GM12873 (cell line): ENCODE measurements at regions not wholly inside any gene's neighbourhood (a gene's known extent, or its start where the extent isn't known, plus 50 kb on each side); places are given as distances from the start of the nearest gene placed in this dataset.
A peak's percentile ranks its signal among the peaks of the same experiment; 100 is the strongest.

Experiments used
- TF ChIP-seq, protein P1 (sequence below): IDR thresholded peaks from 2 replicates; pipeline ENCODE4 v1.5.1; 2012; ENCODE audit warnings: low read depth, mild to moderate bottlenecking, moderate library complexity, low read length, control low read depth; ENCODE audit not compliant: insufficient read depth; ENCODE audit errors: missing control alignments

DNA sequence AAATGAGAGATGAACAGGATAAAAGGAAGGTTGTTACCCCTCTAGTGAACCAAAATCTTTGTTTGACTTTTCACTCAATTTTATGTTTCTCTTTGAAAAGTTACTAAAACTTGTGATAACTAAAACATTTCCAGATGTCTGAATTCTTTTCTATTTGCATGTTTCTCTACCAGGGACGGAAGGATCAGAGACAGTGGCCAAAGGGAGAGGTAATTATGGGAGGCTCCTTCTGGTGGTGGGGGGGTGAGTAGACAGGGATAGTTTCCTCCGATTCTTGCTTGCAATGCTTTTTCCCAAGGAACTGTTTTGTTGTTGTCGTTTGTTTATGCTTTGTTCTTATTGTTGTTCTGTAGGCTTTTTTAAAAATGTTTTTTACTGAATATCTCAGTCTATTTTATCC, 374.8 kb downstream of the INHBA start:
- TF ChIP-seq, protein P1, sequence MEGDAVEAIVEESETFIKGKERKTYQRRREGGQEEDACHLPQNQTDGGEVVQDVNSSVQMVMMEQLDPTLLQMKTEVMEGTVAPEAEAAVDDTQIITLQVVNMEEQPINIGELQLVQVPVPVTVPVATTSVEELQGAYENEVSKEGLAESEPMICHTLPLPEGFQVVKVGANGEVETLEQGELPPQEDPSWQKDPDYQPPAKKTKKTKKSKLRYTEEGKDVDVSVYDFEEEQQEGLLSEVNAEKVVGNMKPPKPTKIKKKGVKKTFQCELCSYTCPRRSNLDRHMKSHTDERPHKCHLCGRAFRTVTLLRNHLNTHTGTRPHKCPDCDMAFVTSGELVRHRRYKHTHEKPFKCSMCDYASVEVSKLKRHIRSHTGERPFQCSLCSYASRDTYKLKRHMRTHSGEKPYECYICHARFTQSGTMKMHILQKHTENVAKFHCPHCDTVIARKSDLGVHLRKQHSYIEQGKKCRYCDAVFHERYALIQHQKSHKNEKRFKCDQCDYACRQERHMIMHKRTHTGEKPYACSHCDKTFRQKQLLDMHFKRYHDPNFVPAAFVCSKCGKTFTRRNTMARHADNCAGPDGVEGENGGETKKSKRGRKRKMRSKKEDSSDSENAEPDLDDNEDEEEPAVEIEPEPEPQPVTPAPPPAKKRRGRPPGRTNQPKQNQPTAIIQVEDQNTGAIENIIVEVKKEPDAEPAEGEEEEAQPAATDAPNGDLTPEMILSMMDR = no peak

DNA sequence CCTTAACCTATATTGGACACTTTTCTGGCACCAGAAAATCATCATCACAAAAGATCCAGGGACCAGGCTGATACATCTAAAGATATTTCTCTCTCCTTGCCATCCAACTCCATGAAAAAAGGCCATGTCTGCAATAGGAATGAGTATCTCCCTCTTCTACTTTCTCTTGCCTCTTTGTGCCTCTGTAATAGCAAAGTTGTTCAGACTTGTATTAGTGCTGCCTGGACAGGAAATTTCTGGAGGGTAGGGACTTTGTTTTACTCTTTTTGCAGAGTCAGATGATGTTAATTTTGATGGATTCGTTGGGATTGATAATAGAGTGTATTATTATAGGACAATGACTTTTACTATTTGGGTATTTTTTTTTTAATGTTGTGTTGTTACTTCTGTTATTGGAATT, 376.3 kb downstream of the INHBA start:
- TF ChIP-seq, protein P1 = no peak

DNA sequence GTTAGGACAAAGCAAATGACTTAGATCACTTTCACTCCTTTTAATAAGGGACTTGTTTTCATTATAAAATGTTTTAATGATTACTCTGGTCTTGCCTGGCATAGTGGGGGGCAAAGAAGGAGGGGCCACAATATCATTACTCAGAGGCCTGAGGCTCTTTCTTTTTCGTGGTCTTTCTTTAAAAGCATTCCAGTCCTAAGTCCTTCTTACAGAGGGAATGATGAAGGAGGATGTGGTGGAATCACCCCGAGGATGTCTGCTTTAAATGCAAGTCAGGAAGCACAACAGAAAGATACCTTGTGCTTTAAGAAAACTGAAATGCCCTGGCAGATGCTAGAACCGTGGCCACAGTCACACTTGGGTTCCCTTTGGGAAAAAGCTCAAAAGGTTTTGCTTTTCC, 379.1 kb downstream of the INHBA start:
- TF ChIP-seq, protein P1 = no peak

DNA sequence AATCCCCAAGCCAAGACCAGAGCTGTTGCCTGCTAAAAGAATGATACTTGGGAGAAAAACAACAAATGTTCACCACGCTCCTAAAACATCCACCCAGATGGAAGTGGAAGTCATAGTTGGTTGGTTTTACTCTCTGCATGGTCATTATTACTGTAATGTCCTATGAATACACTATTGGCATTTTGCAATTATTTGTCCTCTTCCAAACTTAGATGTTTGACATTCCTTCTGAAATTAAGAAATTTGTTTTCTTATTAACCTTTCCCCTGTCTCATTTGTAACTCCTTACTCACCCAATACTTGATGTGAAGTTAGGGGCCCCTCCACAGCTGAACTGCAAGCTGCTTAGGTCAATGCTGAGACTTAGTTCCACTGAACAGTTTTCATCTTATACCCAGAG, 383.3 kb downstream of the INHBA start:
- TF ChIP-seq, protein P1 = no peak

DNA sequence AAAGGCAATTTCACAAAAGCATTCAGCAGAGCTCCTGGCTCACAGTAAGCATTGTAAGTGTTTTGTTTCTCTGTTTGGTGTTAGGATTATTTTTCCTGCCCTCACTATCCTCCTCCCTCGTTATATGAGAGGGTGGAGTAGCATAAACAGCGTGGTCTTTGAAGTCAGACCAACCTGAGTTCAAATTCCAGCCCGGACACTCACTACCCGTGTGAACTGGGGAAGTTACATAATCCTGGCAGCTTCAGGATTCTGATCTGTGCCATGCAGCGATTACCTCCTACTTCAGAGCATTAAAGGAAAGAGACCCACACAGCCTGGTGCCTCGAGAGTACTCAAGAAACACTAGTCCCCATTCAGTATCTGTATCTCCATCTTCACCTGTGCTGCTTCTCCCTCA, 386.5 kb downstream of the INHBA start:
- TF ChIP-seq, protein P1 = no peak

DNA sequence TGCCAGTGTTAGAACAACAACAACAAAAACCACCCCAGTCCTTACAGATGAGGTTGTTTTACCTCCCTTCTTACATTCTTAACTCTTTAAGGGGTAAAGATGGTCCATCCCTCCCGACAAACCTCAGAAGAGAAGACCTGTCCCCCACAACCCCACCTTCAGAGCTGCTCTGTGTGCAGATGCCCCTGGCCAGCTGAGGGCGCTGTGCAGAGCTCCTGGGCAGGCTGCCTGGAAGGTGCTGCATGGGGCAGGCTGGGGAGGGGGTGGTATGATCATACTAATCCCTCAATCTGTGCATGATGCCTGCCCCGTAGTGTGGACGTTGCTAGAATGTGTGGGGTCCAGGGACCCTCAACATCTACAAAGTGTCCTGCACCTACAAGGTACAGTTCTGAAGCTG, 387.1 kb downstream of the INHBA start:
- TF ChIP-seq, protein P1 = peak; percentile 24

DNA sequence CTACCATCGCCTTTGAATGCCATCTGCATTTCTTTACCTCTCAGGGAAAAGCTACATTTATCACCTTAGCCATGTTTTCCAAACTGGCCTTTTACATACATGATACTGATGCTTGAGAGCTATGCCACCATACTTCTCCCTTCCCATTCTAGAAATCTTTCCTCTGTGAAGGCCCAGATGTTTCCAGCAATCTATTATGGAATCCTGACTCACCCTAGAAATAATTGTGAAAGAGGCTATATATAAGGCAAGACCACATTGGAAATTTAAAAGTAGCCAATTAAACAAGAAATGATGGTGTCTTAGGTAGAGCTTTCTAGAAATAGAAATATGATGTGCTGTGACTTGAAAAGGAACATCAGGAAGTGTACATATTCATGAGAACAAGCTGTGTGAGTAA, 389.7 kb downstream of the INHBA start:
- TF ChIP-seq, protein P1 = no peak

DNA sequence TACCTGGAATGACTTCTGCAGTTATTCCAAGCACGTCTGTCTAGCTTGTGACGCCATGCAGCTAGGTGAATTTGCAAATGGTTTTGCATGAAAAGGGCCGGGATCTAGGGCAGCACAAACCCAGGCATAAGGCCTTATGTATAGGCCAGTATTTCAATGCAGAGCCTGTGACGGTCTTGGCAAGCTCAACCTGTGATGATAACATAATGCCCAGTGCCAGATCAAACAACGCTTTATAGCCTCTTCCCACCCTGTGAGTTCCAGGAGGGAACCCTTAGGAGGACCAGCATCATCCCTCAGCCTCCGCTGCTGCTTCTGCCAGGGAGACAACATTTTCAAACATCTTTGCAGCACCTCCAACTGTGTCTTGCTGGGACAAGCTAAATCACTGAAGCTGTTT, 390.7 kb downstream of the INHBA start:
- TF ChIP-seq, protein P1 = no peak
